HS-27A (cell line): ENCODE measurements at regions not wholly inside any gene's neighbourhood (a gene's known extent, or its start where the extent isn't known, plus 50 kb on each side); places are given as distances from the start of the nearest gene placed in this dataset.
"Not testable (repeated sequence)": the region's sequence is repeated elsewhere in the genome, so short reads cannot be mapped to it uniquely, and the experiment has no call there.

Experiments
- DNase-seq: peaks from one replicate; pipeline ENCODE4 v3.0.0-alpha.2; 2012; ENCODE audit warnings: low read depth, missing footprints

GRCh38 chrX:34576864-34577263 lies 80.2 kb downstream of the TMEM47 start:
- DNase-seq = no peak

GRCh38 chrX:34565981-34566380 lies 91.1 kb downstream of the TMEM47 start:
- DNase-seq = no peak

- DNase-seq = no peak
Observed at GRCh38 chrX:34563804-34564203, 93.3 kb downstream of the TMEM47 start.

- no peak for DNase-seq
Observed at GRCh38 chrX:34563061-34563460, 94.0 kb downstream of the TMEM47 start.

GRCh38 chrX:34562006-34562405 lies 95.1 kb downstream of the TMEM47 start:
- no peak for DNase-seq

- no peak for DNase-seq
Observed at GRCh38 chrX:34560180-34560579, 96.9 kb downstream of the TMEM47 start.

GRCh38 chrX:34559325-34559724 lies 97.8 kb downstream of the TMEM47 start:
- no peak for DNase-seq

GRCh38 chrX:34557733-34558132 lies 99.4 kb downstream of the TMEM47 start:
- DNase-seq = no peak

- DNase-seq = no peak
Observed at GRCh38 chrX:34555481-34555880, 101.6 kb downstream of the TMEM47 start.

GRCh38 chrX:34546366-34546765 lies 110.7 kb downstream of the TMEM47 start:
- DNase-seq = no peak

- no peak for DNase-seq
Observed at GRCh38 chrX:34528081-34528480, 129.0 kb downstream of the TMEM47 start.

GRCh38 chrX:34521563-34521962 lies 135.5 kb downstream of the TMEM47 start:
- DNase-seq = peak; percentile 0

- DNase-seq = no peak
Observed at GRCh38 chrX:34509394-34509793, 147.7 kb downstream of the TMEM47 start.

- DNase-seq = no peak
Observed at GRCh38 chrX:34503119-34503518, 154.0 kb downstream of the TMEM47 start.

GRCh38 chrX:34493086-34493485 lies 164.0 kb downstream of the TMEM47 start:
- no peak for DNase-seq

GRCh38 chrX:34491126-34491525 lies 166.0 kb downstream of the TMEM47 start:
- DNase-seq = no peak

- no peak for DNase-seq
Observed at GRCh38 chrX:34487364-34487763, 169.7 kb downstream of the TMEM47 start.

- no peak for DNase-seq
Observed at GRCh38 chrX:34483980-34484379, 173.1 kb downstream of the TMEM47 start.

GRCh38 chrX:34470507-34470906 lies 186.6 kb downstream of the TMEM47 start:
- DNase-seq = no peak

- no peak for DNase-seq
Observed at GRCh38 chrX:34467437-34467836, 189.6 kb downstream of the TMEM47 start.

- not testable (repeated sequence) for DNase-seq
Observed at GRCh38 chrX:34463220-34463619, 193.9 kb downstream of the TMEM47 start.

GRCh38 chrX:34457850-34458249 lies 199.2 kb downstream of the TMEM47 start:
- not testable (repeated sequence) for DNase-seq

- no peak for DNase-seq
Observed at GRCh38 chrX:34437586-34437985, 219.5 kb downstream of the TMEM47 start.

- no peak for DNase-seq
Observed at GRCh38 chrX:34426334-34426733, 230.8 kb downstream of the TMEM47 start.

GRCh38 chrX:34406580-34406979 lies 250.5 kb downstream of the TMEM47 start:
- DNase-seq = no peak
